Fibroblast of lung (primary cell): ENCODE measurements at regions not wholly inside any gene's neighbourhood (a gene's known extent, or its start where the extent isn't known, plus 50 kb on each side); places are given as distances from the start of the nearest gene placed in this dataset.

ENCODE experiments used
- DNase-seq, 2 donors: peaks; one replicate each; pipeline versions ENCODE4 v3.0.0 to v3.0.0-alpha.2; 2010; ENCODE audit warnings: low read depth in 2 of 2
- H2AFZ ChIP-seq: 2 replicates; pipeline ENCODE4 v1.5.1; 2012; ENCODE audit warnings: low read length, control low read depth, inconsistent platforms
- H3K27ac ChIP-seq: 2 replicates; pipeline ENCODE4 v1.5.1; 2011; ENCODE audit warnings: low read length, control low read depth; ENCODE audit not compliant: insufficient read depth
- H3K27me3 ChIP-seq: 2 replicates; pipeline ENCODE4 v1.5.1; 2011; ENCODE audit warnings: mild to moderate bottlenecking, low read length; ENCODE audit not compliant: control insufficient read depth, insufficient read depth
- H3K36me3 ChIP-seq: 2 replicates; pipeline ENCODE4 v1.5.1; 2011; ENCODE audit warnings: low read length; ENCODE audit not compliant: control insufficient read depth, insufficient read depth
- H3K4me1 ChIP-seq: 2 replicates; pipeline ENCODE4 v1.5.1; 2011; ENCODE audit warnings: low read length; ENCODE audit not compliant: control insufficient read depth, insufficient read depth; ENCODE audit errors: extremely low read depth
- H3K4me2 ChIP-seq: 2 replicates; pipeline ENCODE4 v1.5.1; 2011; ENCODE audit warnings: low read length, control low read depth; ENCODE audit not compliant: insufficient read depth; ENCODE audit errors: extremely low read depth
- H3K4me3 ChIP-seq, 4 experiments: fragments of 200-600 bp in 1 of 4; sonication (generic) in 1 of 4; replicated peaks in 1 of 4; 2 replicates each; pipeline ENCODE4 v1.5.1; 2011 to 2016; ENCODE audit warnings: low read length in 4 of 4, low read depth in 3 of 4, mild to moderate bottlenecking in 3 of 4, control low read depth in 2 of 4, inconsistent platforms in 1 of 4, mixed read lengths in 1 of 4; ENCODE audit not compliant: insufficient read depth in 1 of 4; ENCODE audit errors: control extremely low read depth in 1 of 4
- H3K79me2 ChIP-seq: 2 replicates; pipeline ENCODE4 v1.5.1; 2012; ENCODE audit warnings: mild to moderate bottlenecking, low read length, inconsistent platforms; ENCODE audit not compliant: control insufficient read depth, insufficient read depth
- H3K9ac ChIP-seq: 2 replicates; pipeline ENCODE4 v1.5.1; 2011; ENCODE audit warnings: mild to moderate bottlenecking, low read length, control low read depth; ENCODE audit not compliant: insufficient read depth
- H3K9me3 ChIP-seq: 2 replicates; pipeline ENCODE4 v1.5.1; 2012; ENCODE audit warnings: low read depth, low read length; ENCODE audit not compliant: control insufficient read depth, insufficient read depth
- H4K20me1 ChIP-seq: 2 replicates; pipeline ENCODE4 v1.5.1; 2011; ENCODE audit warnings: low read length; ENCODE audit not compliant: control insufficient read depth, insufficient read depth; ENCODE audit errors: extremely low read depth
- CTCF ChIP-seq, 2 donors: IDR thresholded peaks in 1 of 2; conservative IDR thresholded peaks in 1 of 2; 1 replicate in 1 of 2; 2 replicates in 1 of 2; pipeline ENCODE4 v1.5.1; 2011 to 2012; ENCODE audit warnings: low read length in 2 of 2, control low read depth in 1 of 2, inconsistent platforms in 1 of 2, low read depth in 1 of 2, mild to moderate bottlenecking in 1 of 2
- EZH2 ChIP-seq: IDR thresholded peaks from 2 replicates; pipeline ENCODE4 v1.5.1; 2012; ENCODE audit warnings: low read length, control low read depth, mild to moderate bottlenecking; ENCODE audit errors: missing control alignments

GRCh38 chr18:39531659-39532058 is 1966.1 kb upstream of the CELF4 start:
- no peak for DNase-seq
- H2AFZ ChIP-seq: no peak overlapping the region
- no peak overlapping the region for H3K9ac ChIP-seq

GRCh38 chr18:39529358-39529757 is 1963.8 kb upstream of the CELF4 start:
- Histone ChIP-seq H3K36me3 (no peaks in the 10 kb centered on the region), H3K4me1 (no peaks in the 10 kb centered on the region), H3K4me3 (no peak overlapping the region), H4K20me1 (no peaks in the 10 kb centered on the region), H3K79me2 (no peaks in the 10 kb centered on the region), H3K9ac (no peak overlapping the region), H3K27me3 (no peaks in the 10 kb centered on the region), H3K9me3 (no peaks in the 10 kb centered on the region), H3K4me2 (no peak overlapping the region), H3K27ac (no peak overlapping the region), H2AFZ (no peak overlapping the region)
- DNase-seq: no peak
- TF ChIP-seq CTCF (conservative IDR thresholded peaks at IDR 0.05 in 1 of 2, IDR thresholded peaks at IDR 0.05 in 1 of 2; ENCODE audit: low read depth in 1 of 2, low read length in 2 of 2) (no peak), EZH2 (no peak)

More at GRCh38 chr18:39531659-39532058, 1966.1 kb upstream of the CELF4 start:
- no peak overlapping the region for H3K27ac ChIP-seq
- H4K20me1 ChIP-seq: no peaks in the 10 kb centered on the region
- no peaks in the 10 kb centered on the region for H3K27me3 ChIP-seq
- H3K4me3 ChIP-seq: no peak overlapping the region
- no peaks in the 10 kb centered on the region for H3K4me1 ChIP-seq
- no peak overlapping the region for H3K4me2 ChIP-seq
- H3K79me2 ChIP-seq: no peaks in the 10 kb centered on the region
- H3K36me3 ChIP-seq: no peaks in the 10 kb centered on the region
- no peaks in the 10 kb centered on the region for H3K9me3 ChIP-seq
- TF ChIP-seq CTCF (conservative IDR thresholded peaks at IDR 0.05 in 1 of 2, IDR thresholded peaks at IDR 0.05 in 1 of 2; ENCODE audit: low read depth in 1 of 2, low read length in 2 of 2) (no peak), EZH2 (no peak)

GRCh38 chr18:39527465-39527864 is 1961.9 kb upstream of the CELF4 start:
- Histone ChIP-seq H3K79me2 (no peaks in the 10 kb centered on the region), H3K4me2 (no peak overlapping the region), H3K9ac (no peak overlapping the region), H3K36me3 (no peaks in the 10 kb centered on the region), H2AFZ (no peak overlapping the region), H3K4me1 (no peaks in the 10 kb centered on the region), H3K9me3 (no peaks in the 10 kb centered on the region), H3K27ac (no peak overlapping the region), H3K4me3 (no peak overlapping the region), H4K20me1 (no peaks in the 10 kb centered on the region), H3K27me3 (no peaks in the 10 kb centered on the region)
- DNase-seq: peak in 1 of 2 donors; percentile 39
- TF ChIP-seq EZH2 (no peak), CTCF (conservative IDR thresholded peaks at IDR 0.05 in 1 of 2, IDR thresholded peaks at IDR 0.05 in 1 of 2; ENCODE audit: low read depth in 1 of 2, low read length in 2 of 2) (no peak)
